ENCODE measurements at regions not wholly inside any gene's neighbourhood (a gene's known extent, or its start where the extent isn't known, plus 50 kb on each side); places are given as distances from the start of the nearest gene placed in this dataset.

DNA sequence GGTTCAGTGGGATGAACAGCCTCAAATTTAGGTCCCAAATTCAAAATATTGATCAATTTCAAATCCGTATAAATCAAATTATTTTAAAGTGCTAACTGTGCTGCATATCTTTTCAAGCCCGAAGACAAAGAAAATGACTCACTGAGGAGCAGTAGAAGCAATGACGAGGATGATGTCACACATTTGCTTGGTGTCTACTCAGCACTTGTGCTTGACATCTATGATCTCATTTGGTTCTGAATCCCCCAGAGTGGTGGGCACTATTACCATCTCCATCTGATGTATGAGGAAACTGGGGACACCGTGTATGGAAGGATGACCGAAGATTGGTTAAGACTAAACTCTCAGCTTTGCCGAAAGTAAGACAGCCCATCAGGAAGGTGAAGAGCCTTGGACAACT is 136.5 kb upstream of the CHRNA7 start:
- TF ChIP-seq EZH2 (IDR thresholded peaks at IDR 0.05) (no peak), POLR2AphosphoS5 (IDR thresholded peaks at IDR 0.05; ENCODE audit: borderline replicate concordance, low read depth, low read length) (no peak), FOXP2 (optimal IDR thresholded peaks at IDR 0.05; ENCODE audit: control extremely low read depth, extremely low read length, insufficient read depth) (no peak)
